Thyroid gland (tissue), 4 donors: ENCODE measurements at regions not wholly inside any gene's neighbourhood (a gene's known extent, or its start where the extent isn't known, plus 50 kb on each side); places are given as distances from the start of the nearest gene placed in this dataset.

ENCODE experiments used
- DNase-seq, 2 donors: peaks; one replicate each; pipeline ENCODE4 v3.0.0-alpha.2; 2019
- H3K27ac ChIP-seq, 3 donors: fragments of 200-600 bp; sonication (generic); 1 replicate in 2 of 3; 2 replicates in 1 of 3; pipeline ENCODE4 v1.5.1; 2016 to 2019; ENCODE audit warnings: mild to moderate bottlenecking in 1 of 3, moderate library complexity in 1 of 3
- H3K27me3 ChIP-seq: fragments of 200-600 bp; sonication (generic); one replicate; pipeline ENCODE4 v1.5.1; 2019
- H3K36me3 ChIP-seq, 2 donors: fragments of 200-600 bp; sonication (generic); one replicate each; pipeline ENCODE4 v1.5.1; 2016 to 2019
- H3K4me1 ChIP-seq, 2 donors: fragments of 200-600 bp; sonication (generic); one replicate each; pipeline ENCODE4 v1.5.1; 2017 to 2019
- H3K4me3 ChIP-seq, 3 donors: fragments of 200-600 bp; sonication (generic); replicated peaks in 1 of 3; 1 replicate in 2 of 3; 2 replicates in 1 of 3; pipeline ENCODE4 v1.5.1; 2016; ENCODE audit warnings: mild to moderate bottlenecking in 1 of 3
- H3K9me3 ChIP-seq: fragments of 200-600 bp; sonication (generic); one replicate; pipeline ENCODE4 v1.5.1; 2017
- CTCF ChIP-seq, 6 experiments: fragments of 200-600 bp in 3 of 6; fragments of 450-650 bp in 3 of 6; sonication (generic) in 3 of 6; IDR thresholded peaks; one replicate each; pipeline ENCODE4 v1.5.1; 2016 to 2019; ENCODE audit warnings: antibody characterized with exemption in 6 of 6, mild to moderate bottlenecking in 2 of 6, inconsistent platforms in 1 of 6, moderate library complexity in 1 of 6
- POLR2A ChIP-seq, 2 donors: fragments of 450-650 bp; IDR thresholded peaks; one replicate each; pipeline ENCODE4 v1.6.1; 2017; ENCODE audit warnings: antibody characterized with exemption in 2 of 2, mild to moderate bottlenecking in 2 of 2, moderate library complexity in 1 of 2
- WGBS, 2 donors: methylation state at CpG; one replicate each; pipeline ENCODE4 v1.1.5; 2017; 5-methylcytosine and 5-hydroxymethylcytosine counted together
- intact Hi-C: fragments of 100-400 bp; cut with DNase I; formaldehyde crosslinking; loops from one replicate; pipeline ENCODE4 v1.15.1; 2023

GRCh38 chr10:117617659-117618058 lies 75.1 kb downstream of the EMX2 start:
- H3K9me3 ChIP-seq, result no peaks in the 10 kb centered on the region
- no peaks in the 10 kb centered on the region for H3K36me3 ChIP-seq
- intact Hi-C loops, result no loop called here
- WGBS, 2 donors, result 87 to 88% methylated on average over 1 to 5 of the region's 5 CpGs
- DNase-seq, result no peak
- TF ChIP-seq POLR2A (IDR thresholded peaks at IDR 0.05), result no peak
- no peak for TF ChIP-seq CTCF (IDR thresholded peaks at IDR 0.05)
- H3K4me3 ChIP-seq, result no peak overlapping the region
- no peaks in the 10 kb centered on the region for H3K4me1 ChIP-seq
- no peaks in the 10 kb centered on the region for H3K27me3 ChIP-seq
- H3K27ac ChIP-seq, result no peak overlapping the region

GRCh38 chr10:117619223-117619622 lies 76.7 kb downstream of the EMX2 start:
- DNase-seq, result no peak
- TF ChIP-seq CTCF (IDR thresholded peaks at IDR 0.05), result no peak
- TF ChIP-seq POLR2A (IDR thresholded peaks at IDR 0.05), result no peak
- WGBS, 2 donors, result 76 to 81% methylated on average over 7 of the region's 7 CpGs

DNA sequence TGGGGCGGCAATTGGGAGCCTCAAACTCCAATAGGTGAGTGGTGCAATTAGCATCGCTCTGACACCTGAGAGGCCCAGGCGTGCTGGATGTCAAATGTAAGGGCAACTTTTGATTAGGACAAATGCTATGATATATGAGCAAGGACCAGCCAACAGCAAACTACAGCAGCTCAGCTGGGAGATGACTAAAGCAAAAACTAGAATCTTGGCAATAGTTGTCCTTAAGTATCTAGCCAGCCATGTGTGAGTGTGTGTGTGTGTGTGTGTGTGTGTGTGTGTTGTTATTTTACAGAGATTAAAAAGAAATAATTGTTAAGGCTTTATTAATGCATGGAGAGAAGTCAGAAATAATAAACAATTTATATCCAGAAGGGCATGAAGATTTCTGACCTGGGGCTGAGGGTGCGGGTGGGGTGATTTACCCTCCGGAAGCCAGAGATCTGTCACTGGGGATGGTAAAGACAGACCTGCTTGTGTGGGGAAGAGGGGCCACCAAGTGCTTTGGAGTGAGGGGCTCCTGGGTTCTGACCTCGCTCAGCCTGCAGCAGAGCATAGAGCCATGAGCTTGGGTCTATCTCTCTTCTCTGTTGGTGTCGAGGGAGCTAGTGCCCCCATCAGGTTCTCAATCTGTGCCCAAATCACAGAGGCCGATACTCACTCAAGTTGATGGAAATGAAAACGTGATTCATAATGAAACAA lies 77.3 kb downstream of the EMX2 start:
- H3K27ac ChIP-seq, result no peak overlapping the region
- WGBS, 2 donors, result 77 to 84% methylated on average over 9 of the region's 9 CpGs
- no peak overlapping the region for H3K4me3 ChIP-seq
- no peaks in the 10 kb centered on the region for H3K27me3 ChIP-seq
- H3K36me3 ChIP-seq, result no peaks in the 10 kb centered on the region
- DNase-seq, result no peak
- H3K4me1 ChIP-seq, result no peaks in the 10 kb centered on the region
- intact Hi-C loops, result no loop called here
- H3K9me3 ChIP-seq, result no peaks in the 10 kb centered on the region
- no peak for TF ChIP-seq POLR2A (IDR thresholded peaks at IDR 0.05)
- no peak for TF ChIP-seq CTCF (IDR thresholded peaks at IDR 0.05)

More at GRCh38 chr10:117619223-117619622, 76.7 kb downstream of the EMX2 start:
- Histone ChIP-seq H3K4me3 (no peak overlapping the region), H3K27me3 (no peaks in the 10 kb centered on the region), H3K36me3 (no peaks in the 10 kb centered on the region), H3K9me3 (no peaks in the 10 kb centered on the region), H3K27ac (no peak overlapping the region), H3K4me1 (no peaks in the 10 kb centered on the region)
- intact Hi-C loops, result no loop called here

DNA sequence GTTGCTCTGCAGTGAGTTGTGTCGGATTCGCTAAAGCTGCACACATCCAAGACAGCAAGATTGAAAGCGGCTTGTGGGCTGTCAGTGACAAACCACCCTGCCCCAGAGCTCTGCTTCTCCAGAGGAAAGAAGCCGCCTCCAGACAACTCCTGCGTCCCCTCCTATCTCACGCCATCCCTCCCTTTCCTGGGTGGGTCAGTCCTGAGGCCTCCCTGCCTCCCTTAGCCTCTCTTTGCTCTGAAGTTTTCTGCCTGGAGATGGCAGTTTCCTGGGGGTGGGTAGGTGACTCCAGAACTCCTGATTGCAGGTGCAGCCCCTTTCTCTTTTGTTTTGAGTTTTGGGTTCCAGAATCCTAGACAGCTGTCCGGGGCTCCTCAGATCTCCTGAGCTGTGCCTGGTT lies 78.7 kb downstream of the EMX2 start:
- no peak for TF ChIP-seq POLR2A (IDR thresholded peaks at IDR 0.05)
- no peak for TF ChIP-seq CTCF (IDR thresholded peaks at IDR 0.05)
- H3K36me3 ChIP-seq, result no peaks in the 10 kb centered on the region
- no peak for DNase-seq
- 82% methylated on average over 7 of the region's 7 CpGs for whole genome bisulfite sequencing, 2 donors
- H3K27ac ChIP-seq, result no peak overlapping the region
- H3K9me3 ChIP-seq, result no peaks in the 10 kb centered on the region
- H3K27me3 ChIP-seq, result no peaks in the 10 kb centered on the region
- H3K4me1 ChIP-seq, result no peaks in the 10 kb centered on the region
- intact Hi-C loops, result no loop called here
- no peak overlapping the region for H3K4me3 ChIP-seq

DNA sequence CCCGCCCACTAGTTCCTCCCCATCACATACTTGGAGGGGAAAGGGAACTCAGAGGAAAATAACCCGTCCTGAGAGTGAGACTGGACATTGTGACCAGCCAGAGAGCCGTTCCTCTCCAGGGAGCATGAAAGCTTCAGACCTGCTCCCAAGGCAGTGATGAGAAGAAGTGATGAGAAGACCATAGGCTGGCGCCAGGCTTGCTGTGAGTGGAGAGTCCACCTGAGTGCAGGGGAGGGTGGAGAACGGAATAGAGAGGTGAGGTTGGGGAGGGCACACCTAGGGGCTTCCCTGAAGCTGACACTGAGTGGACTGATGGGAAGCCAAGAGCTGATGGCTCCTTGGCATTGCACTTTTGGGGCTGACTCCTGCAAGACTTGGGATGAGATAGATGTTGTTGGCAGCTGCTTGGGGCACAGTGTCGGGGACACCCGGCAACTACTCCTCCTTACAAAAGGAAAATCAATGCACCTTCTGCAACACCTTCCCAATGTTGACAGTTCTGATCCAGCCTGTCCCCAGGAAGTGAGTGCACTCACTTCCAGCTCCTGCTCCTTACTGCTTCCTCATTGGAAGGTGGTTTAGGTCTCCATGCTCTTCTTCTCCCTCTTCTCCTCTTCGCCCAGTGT lies 79.4 kb downstream of the EMX2 start:
- no peaks in the 10 kb centered on the region for H3K4me1 ChIP-seq
- no peak overlapping the region for H3K4me3 ChIP-seq
- H3K27ac ChIP-seq, result no peak overlapping the region
- H3K9me3 ChIP-seq, result no peaks in the 10 kb centered on the region
- H3K36me3 ChIP-seq, result no peaks in the 10 kb centered on the region
- 56 to 65% methylated on average over 6 to 8 of the region's 8 CpGs for WGBS, 2 donors
- no peak for DNase-seq
- no peaks in the 10 kb centered on the region for H3K27me3 ChIP-seq
- TF ChIP-seq CTCF (IDR thresholded peaks at IDR 0.05) (no peak), POLR2A (IDR thresholded peaks at IDR 0.05) (no peak)
- intact Hi-C loops, result no loop called here
